ENCODE measurements at regions not wholly inside any gene's neighbourhood (a gene's known extent, or its start where the extent isn't known, plus 50 kb on each side); places are given as distances from the start of the nearest gene placed in this dataset.

GRCh38 chr11:92495107-92495793, 270.6 kb downstream of the FAT3 start:
- no peak for DNase-seq
- intact Hi-C loops (cut with DNase I; ENCODE audit: low total_unique reads), result no loop called here
- Histone ChIP-seq H3K9me3 (no peaks in the 10 kb centered on the region), H3K27ac (no peak overlapping the region), H3K4me1 (no peaks in the 10 kb centered on the region), H3K4me3 (no peak overlapping the region), H3K27me3 (no peaks in the 10 kb centered on the region), H3K36me3 (no peaks in the 10 kb centered on the region)
- TF ChIP-seq, protein P1, sequence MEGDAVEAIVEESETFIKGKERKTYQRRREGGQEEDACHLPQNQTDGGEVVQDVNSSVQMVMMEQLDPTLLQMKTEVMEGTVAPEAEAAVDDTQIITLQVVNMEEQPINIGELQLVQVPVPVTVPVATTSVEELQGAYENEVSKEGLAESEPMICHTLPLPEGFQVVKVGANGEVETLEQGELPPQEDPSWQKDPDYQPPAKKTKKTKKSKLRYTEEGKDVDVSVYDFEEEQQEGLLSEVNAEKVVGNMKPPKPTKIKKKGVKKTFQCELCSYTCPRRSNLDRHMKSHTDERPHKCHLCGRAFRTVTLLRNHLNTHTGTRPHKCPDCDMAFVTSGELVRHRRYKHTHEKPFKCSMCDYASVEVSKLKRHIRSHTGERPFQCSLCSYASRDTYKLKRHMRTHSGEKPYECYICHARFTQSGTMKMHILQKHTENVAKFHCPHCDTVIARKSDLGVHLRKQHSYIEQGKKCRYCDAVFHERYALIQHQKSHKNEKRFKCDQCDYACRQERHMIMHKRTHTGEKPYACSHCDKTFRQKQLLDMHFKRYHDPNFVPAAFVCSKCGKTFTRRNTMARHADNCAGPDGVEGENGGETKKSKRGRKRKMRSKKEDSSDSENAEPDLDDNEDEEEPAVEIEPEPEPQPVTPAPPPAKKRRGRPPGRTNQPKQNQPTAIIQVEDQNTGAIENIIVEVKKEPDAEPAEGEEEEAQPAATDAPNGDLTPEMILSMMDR (IDR thresholded peaks at IDR 0.05), result no peak
- TF ChIP-seq EP300 (IDR thresholded peaks at IDR 0.05; ENCODE audit: low read depth) (no peak), POLR2AphosphoS5 (IDR thresholded peaks at IDR 0.05) (no peak), POLR2A (IDR thresholded peaks at IDR 0.05) (no peak)
- in situ Hi-C loops (cut with MboI; ENCODE audit: low pct_ligation_motif_present in 1 of 4, low pct_unique_long_range_greater_than_20kb in 1 of 4, low sequenced_read_pairs in 3 of 4), result no loop called here
- 47 to 70% methylated on average over 3 of the region's 3 CpGs for WGBS, 2 donors (ENCODE audit: low coverage in 1 of 2)

DNA sequence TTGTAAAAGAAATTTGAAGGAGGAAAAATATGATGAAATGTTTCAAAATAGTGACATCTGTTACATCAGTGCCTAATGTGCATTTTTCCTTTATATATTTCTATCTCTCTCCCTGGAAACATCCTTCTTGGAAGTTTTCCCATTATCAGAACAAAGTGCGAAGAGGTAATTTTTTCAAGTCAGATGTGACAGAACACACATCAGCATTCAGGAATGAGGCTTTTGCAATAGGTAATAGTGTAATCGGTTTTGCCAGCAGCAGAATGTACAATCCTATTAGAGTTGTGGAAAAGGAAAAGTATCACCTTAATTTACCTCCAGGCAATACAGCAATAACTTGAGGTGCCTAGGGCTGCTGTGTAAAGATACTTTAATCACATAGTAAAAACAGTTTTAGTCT, 275.8 kb downstream of the FAT3 start:
- no peak overlapping the region for H3K27ac ChIP-seq
- DNase-seq, result no peak
- in situ Hi-C loops (cut with MboI; ENCODE audit: low pct_ligation_motif_present in 1 of 4, low pct_unique_long_range_greater_than_20kb in 1 of 4, low sequenced_read_pairs in 3 of 4) (no loop called here), intact Hi-C loops (cut with DNase I; ENCODE audit: low total_unique reads) (no loop called here)
- TF ChIP-seq, protein P1 (IDR thresholded peaks at IDR 0.05), result no peak
- no peak for TF ChIP-seq POLR2AphosphoS5 (IDR thresholded peaks at IDR 0.05)
- TF ChIP-seq EP300 (IDR thresholded peaks at IDR 0.05; ENCODE audit: low read depth), result no peak
- TF ChIP-seq POLR2A (IDR thresholded peaks at IDR 0.05), result no peak
- no peaks in the 10 kb centered on the region for H3K36me3 ChIP-seq
- no peaks in the 10 kb centered on the region for H3K4me1 ChIP-seq
- no peak overlapping the region for H3K4me3 ChIP-seq
- 62 to 82% methylated on average over 2 of the region's 2 CpGs for WGBS, 2 donors (ENCODE audit: low coverage in 1 of 2)
- no peaks in the 10 kb centered on the region for H3K9me3 ChIP-seq
- H3K27me3 ChIP-seq, result no peaks in the 10 kb centered on the region

- Histone ChIP-seq H3K27me3 (no peaks in the 10 kb centered on the region), H3K27ac (no peak overlapping the region), H3K4me3 (no peak overlapping the region), H3K4me1 (no peaks in the 10 kb centered on the region), H3K36me3 (no peaks in the 10 kb centered on the region), H3K9me3 (no peaks in the 10 kb centered on the region)
- DNase-seq, result no peak
- 88 to 90% methylated on average over 4 to 5 of the region's 5 CpGs for WGBS, 2 donors (ENCODE audit: low coverage in 1 of 2)
- TF ChIP-seq EP300 (IDR thresholded peaks at IDR 0.05; ENCODE audit: low read depth) (no peak), POLR2A (IDR thresholded peaks at IDR 0.05) (no peak), POLR2AphosphoS5 (IDR thresholded peaks at IDR 0.05) (no peak)
- TF ChIP-seq, protein P1 (IDR thresholded peaks at IDR 0.05), result no peak
- in situ Hi-C loops (cut with MboI; ENCODE audit: low pct_ligation_motif_present in 1 of 4, low pct_unique_long_range_greater_than_20kb in 1 of 4, low sequenced_read_pairs in 3 of 4), result no loop called here
- intact Hi-C loops (cut with DNase I; ENCODE audit: low total_unique reads), result no loop called here
These were observed 276.6 kb downstream of the FAT3 start for GRCh38 chr11:92501066-92501739.

DNA sequence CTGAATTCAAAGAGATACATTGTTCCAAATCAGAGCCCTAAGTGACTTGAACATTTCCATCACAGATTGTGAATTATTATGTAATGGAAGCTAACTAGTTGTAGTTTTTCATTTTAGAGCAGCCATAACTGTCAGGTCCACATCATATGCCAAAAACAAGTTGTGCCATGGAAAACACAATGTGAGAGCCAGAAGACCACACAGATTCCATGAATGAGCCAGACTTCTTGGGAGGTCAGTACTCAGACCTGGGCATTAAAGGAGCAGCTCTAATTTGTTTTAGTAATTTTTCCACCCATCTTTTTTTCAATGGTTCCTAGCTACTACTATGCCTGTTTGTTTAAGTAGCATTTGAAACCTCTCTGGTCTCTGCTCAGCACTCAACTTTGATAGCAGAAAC, 279.4 kb downstream of the FAT3 start:
- intact Hi-C loops (cut with DNase I; ENCODE audit: low total_unique reads) (loop anchor here (2.0 kb wide), 1 partner anchor 41 kb away; no protein-coding TSS in a partner anchor), in situ Hi-C loops (cut with MboI; ENCODE audit: low pct_ligation_motif_present in 1 of 4, low pct_unique_long_range_greater_than_20kb in 1 of 4, low sequenced_read_pairs in 3 of 4) (no loop called here)
- Histone ChIP-seq H3K9me3 (no peaks in the 10 kb centered on the region), H3K4me3 (no peak overlapping the region), H3K27me3 (no peaks in the 10 kb centered on the region), H3K4me1 (no peaks in the 10 kb centered on the region), H3K27ac (no peak overlapping the region), H3K36me3 (no peaks in the 10 kb centered on the region)
- TF ChIP-seq POLR2AphosphoS5 (IDR thresholded peaks at IDR 0.05), result no peak
- TF ChIP-seq, protein P1 (IDR thresholded peaks at IDR 0.05), result no peak
- DNase-seq, result no peak

Data from transverse colon (tissue), 4 donors.